HUES6 (cell line): ENCODE measurements at regions not wholly inside any gene's neighbourhood (a gene's known extent, or its start where the extent isn't known, plus 50 kb on each side); places are given as distances from the start of the nearest gene placed in this dataset.

Source experiments
- H3K27ac ChIP-seq: 2 replicates; pipeline ENCODE4 v1.7.0; 2013; ENCODE audit warnings: low read depth, mild to moderate bottlenecking, low read length, inconsistent platforms
- H3K27me3 ChIP-seq: 2 replicates; pipeline ENCODE4 v1.6.1; 2013; ENCODE audit warnings: low read length; ENCODE audit not compliant: control insufficient read depth, insufficient read depth
- H3K36me3 ChIP-seq: 2 replicates; pipeline ENCODE4 v1.6.1; 2013; ENCODE audit warnings: low read length; ENCODE audit not compliant: control insufficient read depth, insufficient read depth
- H3K4me1 ChIP-seq: 2 replicates; pipeline ENCODE4 v1.6.1; 2013; ENCODE audit warnings: low read length; ENCODE audit not compliant: control insufficient read depth, insufficient read depth
- H3K4me3 ChIP-seq: 2 replicates; pipeline ENCODE4 v1.5.1; 2013; ENCODE audit warnings: low read depth, low read length
- H3K9ac ChIP-seq: one replicate; pipeline ENCODE4 v1.6.1; 2013; ENCODE audit warnings: mild to moderate bottlenecking, low read length
- H3K9me3 ChIP-seq: 2 replicates; pipeline ENCODE4 v1.6.1; 2013; ENCODE audit warnings: low read depth, low read length; ENCODE audit not compliant: control insufficient read depth, insufficient read depth

- H3K4me1 ChIP-seq, result no peaks in the 10 kb centered on the region
- no peaks in the 10 kb centered on the region for H3K36me3 ChIP-seq
- H3K9ac ChIP-seq, result no peak overlapping the region
- H3K27ac ChIP-seq, result no peak overlapping the region
- no peaks in the 10 kb centered on the region for H3K27me3 ChIP-seq
- H3K9me3 ChIP-seq, result no peaks in the 10 kb centered on the region
- H3K4me3 ChIP-seq, result no peak overlapping the region
Measured at GRCh38 chr6:113622254-113622653, 234.9 kb upstream of the MARCKS start.

GRCh38 chr6:113623129-113623528 lies 234.0 kb upstream of the MARCKS start:
- no peaks in the 10 kb centered on the region for H3K4me1 ChIP-seq
- no peak overlapping the region for H3K27ac ChIP-seq
- no peak overlapping the region for H3K9ac ChIP-seq
- no peaks in the 10 kb centered on the region for H3K9me3 ChIP-seq
- H3K36me3 ChIP-seq, result no peaks in the 10 kb centered on the region
- H3K27me3 ChIP-seq, result no peaks in the 10 kb centered on the region
- H3K4me3 ChIP-seq, result no peak overlapping the region

GRCh38 chr6:113625850-113626249 lies 231.3 kb upstream of the MARCKS start:
- Histone ChIP-seq H3K36me3 (no peaks in the 10 kb centered on the region), H3K9ac (no peak overlapping the region), H3K4me1 (no peaks in the 10 kb centered on the region; the same call in 1 of the 2 replicates), H3K27me3 (no peaks in the 10 kb centered on the region), H3K4me3 (no peak overlapping the region), H3K9me3 (no peaks in the 10 kb centered on the region), H3K27ac (no peak overlapping the region)

- Histone ChIP-seq H3K9ac (no peak overlapping the region), H3K4me3 (no peak overlapping the region), H3K36me3 (no peaks in the 10 kb centered on the region), H3K27me3 (no peaks in the 10 kb centered on the region), H3K27ac (no peak overlapping the region), H3K9me3 (no peaks in the 10 kb centered on the region), H3K4me1 (no peaks in the 10 kb centered on the region; the same call in 1 of the 2 replicates)
Measured at GRCh38 chr6:113626475-113626874, 230.7 kb upstream of the MARCKS start.

- H3K27me3 ChIP-seq, result no peaks in the 10 kb centered on the region
- peaks cover 2% of the 10 kb centered on the region; the same call in 1 of the 2 replicates for H3K4me1 ChIP-seq
- no peak overlapping the region for H3K4me3 ChIP-seq
- no peaks in the 10 kb centered on the region for H3K9me3 ChIP-seq
- no peaks in the 10 kb centered on the region for H3K36me3 ChIP-seq
- H3K9ac ChIP-seq, result no peak overlapping the region
- no peak overlapping the region for H3K27ac ChIP-seq
Measured at GRCh38 chr6:113627480-113627879, 229.7 kb upstream of the MARCKS start.

GRCh38 chr6:113629256-113629655 lies 227.9 kb upstream of the MARCKS start:
- Histone ChIP-seq H3K4me1 (peaks cover 2% of the 10 kb centered on the region; the same call in 1 of the 2 replicates), H3K4me3 (no peak overlapping the region), H3K9me3 (no peaks in the 10 kb centered on the region), H3K27me3 (no peaks in the 10 kb centered on the region), H3K27ac (no peak overlapping the region), H3K36me3 (no peaks in the 10 kb centered on the region), H3K9ac (no peak overlapping the region)

- H3K36me3 ChIP-seq, result no peaks in the 10 kb centered on the region
- H3K27me3 ChIP-seq, result no peaks in the 10 kb centered on the region
- no peak overlapping the region for H3K4me3 ChIP-seq
- no peak overlapping the region for H3K27ac ChIP-seq
- peaks cover 2% of the 10 kb centered on the region; the same call in 1 of the 2 replicates for H3K4me1 ChIP-seq
- no peaks in the 10 kb centered on the region for H3K9me3 ChIP-seq
- no peak overlapping the region for H3K9ac ChIP-seq
Measured at GRCh38 chr6:113629975-113630737, 227.0 kb upstream of the MARCKS start.

GRCh38 chr6:113630738-113631535 lies 226.2 kb upstream of the MARCKS start:
- no peaks in the 10 kb centered on the region for H3K36me3 ChIP-seq
- H3K27ac ChIP-seq, result no peak overlapping the region
- H3K4me1 ChIP-seq, result peaks cover 2% of the 10 kb centered on the region; the same call in 1 of the 2 replicates
- H3K9ac ChIP-seq, result no peak overlapping the region
- no peaks in the 10 kb centered on the region for H3K27me3 ChIP-seq
- no peak overlapping the region for H3K4me3 ChIP-seq
- no peaks in the 10 kb centered on the region for H3K9me3 ChIP-seq

GRCh38 chr6:113631666-113632065 lies 225.5 kb upstream of the MARCKS start:
- H3K9me3 ChIP-seq, result no peaks in the 10 kb centered on the region
- peaks cover 2% of the 10 kb centered on the region; the same call in 1 of the 2 replicates for H3K4me1 ChIP-seq
- no peak overlapping the region for H3K9ac ChIP-seq
- no peaks in the 10 kb centered on the region for H3K27me3 ChIP-seq
- H3K27ac ChIP-seq, result no peak overlapping the region
- no peaks in the 10 kb centered on the region for H3K36me3 ChIP-seq
- no peak overlapping the region for H3K4me3 ChIP-seq

- H3K9me3 ChIP-seq, result no peaks in the 10 kb centered on the region
- H3K9ac ChIP-seq, result no peak overlapping the region
- H3K4me1 ChIP-seq, result peaks cover 2% of the 10 kb centered on the region; the same call in 1 of the 2 replicates
- no peaks in the 10 kb centered on the region for H3K36me3 ChIP-seq
- no peak overlapping the region for H3K4me3 ChIP-seq
- H3K27me3 ChIP-seq, result no peaks in the 10 kb centered on the region
- no peak overlapping the region for H3K27ac ChIP-seq
Measured at GRCh38 chr6:113632220-113632864, 224.8 kb upstream of the MARCKS start.

GRCh38 chr6:113633638-113634037 lies 223.5 kb upstream of the MARCKS start:
- no peaks in the 10 kb centered on the region for H3K27me3 ChIP-seq
- H3K9me3 ChIP-seq, result no peaks in the 10 kb centered on the region
- H3K9ac ChIP-seq, result no peak overlapping the region
- no peaks in the 10 kb centered on the region for H3K36me3 ChIP-seq
- no peak overlapping the region for H3K27ac ChIP-seq
- no peak overlapping the region for H3K4me3 ChIP-seq
- peaks cover 2% of the 10 kb centered on the region; the same call in 1 of the 2 replicates for H3K4me1 ChIP-seq
